ENCODE measurements at regions not wholly inside any gene's neighbourhood (a gene's known extent, or its start where the extent isn't known, plus 50 kb on each side); places are given as distances from the start of the nearest gene placed in this dataset.

GRCh38 chr4:143127621-143128020, 57.1 kb upstream of the USP38 start:
- ChIA-PET CTCF (no interaction called here), POLR2A (no interaction called here)
- no peak for DNase-seq (ENCODE audit: extremely low spot score)
- TF ChIP-seq, protein P1, sequence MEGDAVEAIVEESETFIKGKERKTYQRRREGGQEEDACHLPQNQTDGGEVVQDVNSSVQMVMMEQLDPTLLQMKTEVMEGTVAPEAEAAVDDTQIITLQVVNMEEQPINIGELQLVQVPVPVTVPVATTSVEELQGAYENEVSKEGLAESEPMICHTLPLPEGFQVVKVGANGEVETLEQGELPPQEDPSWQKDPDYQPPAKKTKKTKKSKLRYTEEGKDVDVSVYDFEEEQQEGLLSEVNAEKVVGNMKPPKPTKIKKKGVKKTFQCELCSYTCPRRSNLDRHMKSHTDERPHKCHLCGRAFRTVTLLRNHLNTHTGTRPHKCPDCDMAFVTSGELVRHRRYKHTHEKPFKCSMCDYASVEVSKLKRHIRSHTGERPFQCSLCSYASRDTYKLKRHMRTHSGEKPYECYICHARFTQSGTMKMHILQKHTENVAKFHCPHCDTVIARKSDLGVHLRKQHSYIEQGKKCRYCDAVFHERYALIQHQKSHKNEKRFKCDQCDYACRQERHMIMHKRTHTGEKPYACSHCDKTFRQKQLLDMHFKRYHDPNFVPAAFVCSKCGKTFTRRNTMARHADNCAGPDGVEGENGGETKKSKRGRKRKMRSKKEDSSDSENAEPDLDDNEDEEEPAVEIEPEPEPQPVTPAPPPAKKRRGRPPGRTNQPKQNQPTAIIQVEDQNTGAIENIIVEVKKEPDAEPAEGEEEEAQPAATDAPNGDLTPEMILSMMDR (IDR thresholded peaks at IDR 0.05; ENCODE audit: control extremely low read depth, extremely low read depth, low read depth, missing control alignments) = no peak

- no peak for DNase-seq (ENCODE audit: extremely low spot score)
- TF ChIP-seq, protein P1 (IDR thresholded peaks at IDR 0.05; ENCODE audit: control extremely low read depth, extremely low read depth, low read depth, missing control alignments) = no peak
- ChIA-PET CTCF (interaction anchor here (1.0 kb wide), 1 partner anchor 30 kb away, joined by 3 read pairs; no protein-coding TSS in a partner anchor), POLR2A (no interaction called here)
Measured at GRCh38 chr4:143133977-143134376, 50.7 kb upstream of the USP38 start.

All from GM10248 (cell line).